ENCODE measurements at regions not wholly inside any gene's neighbourhood (a gene's known extent, or its start where the extent isn't known, plus 50 kb on each side); places are given as distances from the start of the nearest gene placed in this dataset.

DNA sequence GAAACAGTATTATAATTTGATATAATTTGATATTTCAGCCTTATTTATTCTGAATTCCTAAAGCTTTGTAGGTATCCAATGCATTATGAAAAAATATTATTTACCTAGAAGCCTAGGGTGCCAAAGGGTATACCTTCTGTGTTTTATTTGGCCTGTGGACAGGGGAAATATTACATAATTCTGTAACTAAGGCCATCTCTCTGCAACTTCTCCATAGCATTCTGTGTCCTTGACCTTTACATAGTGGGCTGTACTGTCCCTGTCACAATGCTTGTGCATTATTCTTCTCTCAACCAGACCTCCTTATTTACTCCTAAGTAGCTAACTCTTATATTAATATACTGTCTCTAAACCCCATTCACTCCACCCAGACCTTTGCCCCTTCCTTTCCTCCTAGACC is 57.0 kb upstream of the RANBP6 start:
- no peak for TF ChIP-seq EZH2 (IDR thresholded peaks at IDR 0.05; ENCODE audit: borderline replicate concordance, insufficient read depth, low read depth, low read length, poor library complexity, severe bottlenecking)
- TF ChIP-seq, protein P1, sequence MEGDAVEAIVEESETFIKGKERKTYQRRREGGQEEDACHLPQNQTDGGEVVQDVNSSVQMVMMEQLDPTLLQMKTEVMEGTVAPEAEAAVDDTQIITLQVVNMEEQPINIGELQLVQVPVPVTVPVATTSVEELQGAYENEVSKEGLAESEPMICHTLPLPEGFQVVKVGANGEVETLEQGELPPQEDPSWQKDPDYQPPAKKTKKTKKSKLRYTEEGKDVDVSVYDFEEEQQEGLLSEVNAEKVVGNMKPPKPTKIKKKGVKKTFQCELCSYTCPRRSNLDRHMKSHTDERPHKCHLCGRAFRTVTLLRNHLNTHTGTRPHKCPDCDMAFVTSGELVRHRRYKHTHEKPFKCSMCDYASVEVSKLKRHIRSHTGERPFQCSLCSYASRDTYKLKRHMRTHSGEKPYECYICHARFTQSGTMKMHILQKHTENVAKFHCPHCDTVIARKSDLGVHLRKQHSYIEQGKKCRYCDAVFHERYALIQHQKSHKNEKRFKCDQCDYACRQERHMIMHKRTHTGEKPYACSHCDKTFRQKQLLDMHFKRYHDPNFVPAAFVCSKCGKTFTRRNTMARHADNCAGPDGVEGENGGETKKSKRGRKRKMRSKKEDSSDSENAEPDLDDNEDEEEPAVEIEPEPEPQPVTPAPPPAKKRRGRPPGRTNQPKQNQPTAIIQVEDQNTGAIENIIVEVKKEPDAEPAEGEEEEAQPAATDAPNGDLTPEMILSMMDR (IDR thresholded peaks at IDR 0.05): no peak

Measured in B cell (primary cell).